A549 (cell line): ENCODE measurements at regions not wholly inside any gene's neighbourhood (a gene's known extent, or its start where the extent isn't known, plus 50 kb on each side); places are given as distances from the start of the nearest gene placed in this dataset.

Experiments used
- ATAC-seq, 2 experiments: fragments of 200-7000 bp in 1 of 2; fragments of >200 bp in 1 of 2; cut with Nextera tagmentation in 1 of 2; cut with Tn5 transposase in 1 of 2; 3 replicates each; pipeline versions ENCODE4 v1.8.0 to v1.9.1; 2018 to 2020; ENCODE audit warnings: mild to moderate bottlenecking in 1 of 2, moderate library complexity in 1 of 2
- CTCF ChIA-PET: fragments of 300-600 bp; sonication (Branson Sonifier 250); formaldehyde crosslinking; extraction: SDS; loops from one replicate; lab custom pipeline; 2021; ENCODE audit warnings: antibody characterized with exemption, inconsistent platforms; lab: Yijun Ruan, JAX
- POLR2A ChIA-PET: fragments of 350-600 bp; formaldehyde crosslinking; extraction: SDS; loops from one replicate; lab custom pipeline; 2021; ENCODE audit warnings: antibody characterized with exemption, inconsistent platforms; lab: Yijun Ruan, JAX
- DNase-seq, 2 experiments: peaks; one replicate each; pipeline versions ENCODE4 v3.0.0 to v3.0.0-alpha.2; 2011 to 2016; ENCODE audit warnings: low read depth in 1 of 2, low spot score in 1 of 2
- FAIRE-seq: peaks from 2 replicates; lab custom pipeline; 2011; peaks lifted over from hg19 to GRCh38; lab: Jason Lieb, UNC
- H3K27ac ChIP-seq, 2 experiments: fragments of >200 bp; sonication (Bioruptor Twin); formaldehyde crosslinking; 3 replicates each; pipeline ENCODE4 v1.5.1; 2016 to 2017
- H3K4me1 ChIP-seq: fragments of >200 bp; sonication (Bioruptor Twin); formaldehyde crosslinking; 3 replicates; pipeline ENCODE4 v1.6.1; 2016
- H3K4me2 ChIP-seq: fragments of >200 bp; sonication (Bioruptor Twin); formaldehyde crosslinking; 3 replicates; pipeline ENCODE4 v1.6.1; 2016
- H3K4me3 ChIP-seq: fragments of >200 bp; sonication (Bioruptor Twin); formaldehyde crosslinking; 3 replicates; pipeline ENCODE4 v1.5.1; 2016
- H3K9me3 ChIP-seq: fragments of >200 bp; sonication (Bioruptor Twin); formaldehyde crosslinking; 3 replicates; pipeline ENCODE4 v1.6.1; 2016
- ATOH8 ChIP-seq: fragments of 250-450 bp; sonication (Bioruptor Pico); IDR thresholded peaks from 2 replicates; pipeline ENCODE4 v1.5.0; 2020; ENCODE audit warnings: low read depth, mild to moderate bottlenecking, moderate library complexity
- BCL3 ChIP-seq: fragments of >200 bp; sonication (Bioruptor Twin); formaldehyde crosslinking; IDR thresholded peaks from 3 replicates; pipeline ENCODE4 v1.6.1; 2016
- CBX8 ChIP-seq: fragments of 200-600 bp; sonication (generic); IDR thresholded peaks from 2 replicates; pipeline ENCODE4 v1.6.1; 2016
- CHD2 ChIP-seq: fragments of 150-350 bp; IDR thresholded peaks from 2 replicates; pipeline ENCODE4 v1.6.1; 2014; ENCODE audit warnings: low read length; ENCODE audit not compliant: partially characterized antibody
- CTCF ChIP-seq: fragments of >200 bp; sonication (Bioruptor Twin); formaldehyde crosslinking; IDR thresholded peaks from 3 replicates; pipeline ENCODE4 v1.5.1; 2016
- FOSB ChIP-seq: fragments of 250-450 bp; sonication (Bioruptor Pico); IDR thresholded peaks from 2 replicates; pipeline ENCODE4 v1.5.0; 2020; ENCODE audit warnings: mild to moderate bottlenecking, moderate library complexity
- FOXS1 ChIP-seq: fragments of 250-450 bp; sonication (Bioruptor Pico); IDR thresholded peaks from 2 replicates; pipeline ENCODE4 v1.5.0; 2020; ENCODE audit warnings: mild to moderate bottlenecking, moderate library complexity
- JUN ChIP-seq, 2 experiments: fragments of >200 bp; sonication (Bioruptor Twin); formaldehyde crosslinking; IDR thresholded peaks; 2 replicates in 1 of 2; 3 replicates in 1 of 2; pipeline ENCODE4 v1.6.1; 2016 to 2017
- KDM1A ChIP-seq: fragments of 200-600 bp; sonication (generic); IDR thresholded peaks from 2 replicates; pipeline ENCODE4 v1.6.1; 2016; ENCODE audit warnings: low read depth, mild to moderate bottlenecking
- KDM5A ChIP-seq: fragments of 200-600 bp; sonication (generic); IDR thresholded peaks from 2 replicates; pipeline ENCODE4 v1.6.1; 2016; ENCODE audit warnings: antibody characterized with exemption, mild to moderate bottlenecking
- MAFK ChIP-seq: fragments of 450-650 bp; IDR thresholded peaks from 2 replicates; pipeline ENCODE4 v1.6.1; 2014; ENCODE audit not compliant: partially characterized antibody
- MYC ChIP-seq: IDR thresholded peaks from 2 replicates; pipeline ENCODE4 v1.6.1; 2012; ENCODE audit warnings: mild to moderate bottlenecking, inconsistent platforms, low read length, improper control_type of control experiment, borderline replicate concordance
- NR3C1 ChIP-seq: fragments of >200 bp; sonication (Bioruptor Twin); formaldehyde crosslinking; IDR thresholded peaks from 3 replicates; pipeline ENCODE4 v1.6.1; 2017
- PBX3 ChIP-seq: IDR thresholded peaks from 2 replicates; pipeline ENCODE4 v1.6.1; 2012
- POLR2AphosphoS2 ChIP-seq: conservative IDR thresholded peaks from 2 replicates; pipeline ENCODE4 v1.6.1; 2012; ENCODE audit warnings: low read length, improper control_type of control experiment, inconsistent platforms
- RARB ChIP-seq: fragments of 250-450 bp; sonication (Bioruptor Pico); IDR thresholded peaks from 2 replicates; pipeline ENCODE4 v1.8.0; 2021; ENCODE audit warnings: mild to moderate bottlenecking, moderate library complexity
- RCOR1 ChIP-seq: fragments of 150-350 bp; IDR thresholded peaks from 2 replicates; pipeline ENCODE4 v1.6.1; 2014; ENCODE audit warnings: antibody characterized with exemption, low read length, low read depth
- RFX5 ChIP-seq: fragments of 450-650 bp; IDR thresholded peaks from 2 replicates; pipeline ENCODE4 v1.7.1; 2014; ENCODE audit warnings: antibody characterized with exemption, mild to moderate bottlenecking, moderate library complexity
- RNF2 ChIP-seq: fragments of 200-600 bp; sonication (generic); IDR thresholded peaks from 2 replicates; pipeline ENCODE4 v1.6.1; 2016; ENCODE audit warnings: low read depth, mild to moderate bottlenecking, antibody characterized with exemption, moderate library complexity, borderline replicate concordance
- TFCP2L1 ChIP-seq: fragments of 250-450 bp; sonication (Bioruptor Pico); IDR thresholded peaks from 2 replicates; pipeline ENCODE4 v1.5.0; 2021; ENCODE audit warnings: mild to moderate bottlenecking
- ZFP36 ChIP-seq: fragments of 450-650 bp; IDR thresholded peaks from 2 replicates; pipeline ENCODE4 v1.6.1; 2014; ENCODE audit warnings: borderline replicate concordance; ENCODE audit not compliant: partially characterized antibody
- ZSCAN20 ChIP-seq: fragments of 250-450 bp; sonication (Bioruptor Pico); IDR thresholded peaks from 2 replicates; pipeline ENCODE4 v1.8.0; 2022; ENCODE audit warnings: mild to moderate bottlenecking, moderate library complexity
- WGBS: methylation state at CpG from one replicate; pipeline ENCODE4 v1.1.6; 2017; ENCODE audit errors: missing lambda C conversion rate; 5-methylcytosine and 5-hydroxymethylcytosine counted together

- ChIA-PET POLR2A (no interaction called here), CTCF (interaction anchor here (1.3 kb wide), 1 partner anchor 10 kb away, joined by 7 read pairs; no protein-coding TSS in a partner anchor)
- Histone ChIP-seq H3K27ac (no peak overlapping the region), H3K9me3 (no peaks in the 10 kb centered on the region), H3K4me2 (no peak overlapping the region), H3K4me3 (no peak overlapping the region), H3K4me1 (no peaks in the 10 kb centered on the region)
- WGBS, result 35% methylated on average over 2 of the region's 2 CpGs
- TF ChIP-seq KDM1A, result no peak
- TF ChIP-seq CTCF, result no peak
- TF ChIP-seq CBX8, result no peak
- no peak for TF ChIP-seq RARB (CRISPR knock-in tag)
- no peak for TF ChIP-seq PBX3
- no peak for TF ChIP-seq RFX5
- no peak for TF ChIP-seq RNF2
- TF ChIP-seq FOXS1 (CRISPR knock-in tag), result no peak
- no peak for TF ChIP-seq NR3C1
- no peak for TF ChIP-seq KDM5A
- no peak for TF ChIP-seq TFCP2L1 (CRISPR knock-in tag)
- TF ChIP-seq MYC, result no peak
- no peak for TF ChIP-seq ZSCAN20 (CRISPR knock-in tag)
- no peak for TF ChIP-seq ZFP36
- TF ChIP-seq BCL3, result no peak
- TF ChIP-seq MAFK, result no peak
- TF ChIP-seq RCOR1, result no peak
- ATAC-seq (no peak), FAIRE-seq (no peak), DNase-seq (no peak)
Measured at GRCh38 chr1:114292835-114293234, 139.2 kb upstream of the SYT6 start.

- CTCF ChIA-PET, result interaction anchor here (1.3 kb wide), 1 partner anchor 9 kb away, joined by 7 read pairs; no protein-coding TSS in a partner anchor
- ATAC-seq, result no peak
- Histone ChIP-seq H3K4me1 (no peaks in the 10 kb centered on the region), H3K9me3 (no peaks in the 10 kb centered on the region), H3K4me2 (no peak overlapping the region), H3K4me3 (no peak overlapping the region)
- FAIRE-seq, result no peak
- TF ChIP-seq MAFK (peak; percentile 5), JUN (IDR thresholded peaks at IDR 0.05) (no peak)
- TF ChIP-seq, all 56 proteins: peak for 1
- H3K27ac ChIP-seq, result no peak overlapping the region
- DNase-seq, result no peak
- WGBS, result 77% methylated on average over 5 of the region's 5 CpGs
- POLR2A ChIA-PET, result no interaction called here
Measured at GRCh38 chr1:114292194-114292593, 138.5 kb upstream of the SYT6 start.

- ChIA-PET POLR2A (no interaction called here), CTCF (no interaction called here)
- H3K9me3 ChIP-seq, result no peaks in the 10 kb centered on the region
- FAIRE-seq (no peak), DNase-seq (no peak), ATAC-seq (no peak)
- H3K27ac ChIP-seq, result no peak overlapping the region
- H3K4me3 ChIP-seq, result no peak overlapping the region
- TF ChIP-seq POLR2AphosphoS2 (no peak), RCOR1 (no peak), NR3C1 (no peak), FOSB (CRISPR knock-in tag) (no peak), PBX3 (no peak), RNF2 (no peak), CHD2 (no peak), ATOH8 (CRISPR knock-in tag) (no peak)
- H3K4me2 ChIP-seq, result no peak overlapping the region
- 35% methylated on average over 2 of the region's 2 CpGs for WGBS
- no peaks in the 10 kb centered on the region for H3K4me1 ChIP-seq
Measured at GRCh38 chr1:114290776-114291175, 137.1 kb upstream of the SYT6 start.
